Endodermal cell (in vitro differentiated cells): ENCODE measurements at regions not wholly inside any gene's neighbourhood (a gene's known extent, or its start where the extent isn't known, plus 50 kb on each side); places are given as distances from the start of the nearest gene placed in this dataset.
"Not testable (repeated sequence)": the region's sequence is repeated elsewhere in the genome, so short reads cannot be mapped to it uniquely, and the experiment has no call there.

ENCODE experiments used
- DNase-seq: peaks from one replicate; pipeline ENCODE4 v3.0.0-alpha.2; 2017
- H3K27ac ChIP-seq: 2 replicates; pipeline ENCODE4 v1.5.1; 2013; ENCODE audit warnings: mild to moderate bottlenecking, low read depth, low read length, moderate library complexity
- H3K27me3 ChIP-seq: 2 replicates; pipeline ENCODE4 v1.6.1; 2013; ENCODE audit warnings: mild to moderate bottlenecking, low read length, moderate library complexity; ENCODE audit not compliant: insufficient read depth, control insufficient read depth, poor library complexity, severe bottlenecking
- H3K36me3 ChIP-seq: 2 replicates; pipeline ENCODE4 v1.7.0; 2013; ENCODE audit warnings: mild to moderate bottlenecking, low read length, moderate library complexity; ENCODE audit not compliant: control insufficient read depth, insufficient read depth
- H3K4me1 ChIP-seq: one replicate; pipeline ENCODE4 v1.7.0; 2013; ENCODE audit warnings: low read length; ENCODE audit not compliant: control insufficient read depth, insufficient read depth
- H3K4me3 ChIP-seq: 2 replicates; pipeline ENCODE4 v1.5.1; 2013; ENCODE audit warnings: mild to moderate bottlenecking, low read length, moderate library complexity
- H3K9ac ChIP-seq: 2 replicates; pipeline ENCODE4 v1.6.1; 2013; ENCODE audit warnings: mild to moderate bottlenecking, low read length, moderate library complexity; ENCODE audit not compliant: poor library complexity, severe bottlenecking; ENCODE audit errors: extremely low read depth
- H3K9me3 ChIP-seq: 2 replicates; pipeline ENCODE4 v1.6.1; 2013; ENCODE audit warnings: mild to moderate bottlenecking, low read length, moderate library complexity; ENCODE audit not compliant: control insufficient read depth
- H3K27ac Mint-ChIP-seq: 2 replicates; pipeline ENCODE4 v1.8.0; 2020; ENCODE audit warnings: mixed read lengths
- H3K27me3 Mint-ChIP-seq: 2 replicates; pipeline ENCODE4 v1.8.0; 2021; ENCODE audit warnings: mild to moderate bottlenecking, mixed read lengths; ENCODE audit not compliant: insufficient read depth
- H3K36me3 Mint-ChIP-seq: 2 replicates; pipeline ENCODE4 v1.8.0; 2020; ENCODE audit warnings: low read depth, mixed read lengths
- H3K4me1 Mint-ChIP-seq: 2 replicates; pipeline ENCODE4 v1.8.0; 2020; ENCODE audit warnings: mixed read lengths
- H3K4me3 Mint-ChIP-seq: 2 replicates; pipeline ENCODE4 v1.8.0; 2020; ENCODE audit warnings: mild to moderate bottlenecking, moderate library complexity, mixed read lengths
- H3K9me3 Mint-ChIP-seq: 2 replicates; pipeline ENCODE4 v1.8.0; 2020; ENCODE audit warnings: mild to moderate bottlenecking, mixed read lengths
- CTCF ChIP-seq: fragments of 200-600 bp; sonication (generic); conservative IDR thresholded peaks from 2 replicates; pipeline ENCODE4 v1.5.0; 2021; ENCODE audit warnings: antibody characterized with exemption, mild to moderate bottlenecking
- WGBS, 2 experiments: methylation state at CpG; one replicate each; pipeline versions ENCODE4 v1.1.5 to v1.1.7; 2013; ENCODE audit warnings: missing lambda C conversion rate in 2 of 2, mixed read lengths in 1 of 2; ENCODE audit not compliant: insufficient coverage in 1 of 2, insufficient read length in 1 of 2; 5-methylcytosine and 5-hydroxymethylcytosine counted together

GRCh38 chr16:22983614-22984013 lies 165.6 kb downstream of the USP31 start:
- WGBS, 2 experiments = 100% methylated on average over 2 of the region's 2 CpGs; no CpG with 5 or more reads in 1 of the 2 experiments
- DNase-seq = no peak
- no peaks in the 10 kb centered on the region for H3K36me3 ChIP-seq
- no peak overlapping the region for H3K27ac Mint-ChIP-seq
- peaks cover 16% of the 10 kb centered on the region for H3K9me3 Mint-ChIP-seq
- H3K4me1 Mint-ChIP-seq = no peaks in the 10 kb centered on the region
- no peaks in the 10 kb centered on the region for H3K36me3 Mint-ChIP-seq
- H3K4me3 ChIP-seq = no peak overlapping the region
- H3K4me3 Mint-ChIP-seq = no peak overlapping the region
- H3K4me1 ChIP-seq = no peaks in the 10 kb centered on the region
- peaks cover 16% of the 10 kb centered on the region for H3K27me3 Mint-ChIP-seq
- H3K27ac ChIP-seq = no peak overlapping the region
- TF ChIP-seq CTCF = no peak
- peaks cover 13% of the 10 kb centered on the region for H3K9me3 ChIP-seq
- H3K27me3 ChIP-seq = peaks cover 9% of the 10 kb centered on the region
- no peak overlapping the region for H3K9ac ChIP-seq

GRCh38 chr16:22980514-22980913 lies 166.6 kb downstream of the HS3ST2 start:
- Mint-ChIP-seq H3K9me3 (peaks cover 16% of the 10 kb centered on the region), H3K27me3 (peaks cover 26% of the 10 kb centered on the region)
- H3K4me1 ChIP-seq, H3K27ac Mint-ChIP-seq, H3K9ac ChIP-seq, DNase-seq, H3K27ac ChIP-seq, H3K36me3 Mint-ChIP-seq, H3K4me3 ChIP-seq, H3K36me3 ChIP-seq, H3K4me3 Mint-ChIP-seq, H3K4me1 Mint-ChIP-seq: not testable (repeated sequence)
- H3K27me3 ChIP-seq = peaks cover 17% of the 10 kb centered on the region
- 83% methylated on average over 3 of the region's 3 CpGs; no CpG with 5 or more reads in 1 of the 2 experiments for WGBS, 2 experiments
- H3K9me3 ChIP-seq = peaks cover 13% of the 10 kb centered on the region

GRCh38 chr16:22979038-22979437 lies 165.1 kb downstream of the HS3ST2 start:
- 71 to 87% methylated on average over 1 to 2 of the region's 2 CpGs for WGBS, 2 experiments
- no peak overlapping the region for H3K9ac ChIP-seq
- H3K27me3 Mint-ChIP-seq = peaks cover 33% of the 10 kb centered on the region

More at GRCh38 chr16:22979038-22979437, 165.1 kb downstream of the HS3ST2 start:
- DNase-seq = no peak
- Histone ChIP-seq H3K4me1 (no peaks in the 10 kb centered on the region), H3K27me3 (peaks cover 17% of the 10 kb centered on the region), H3K36me3 (no peaks in the 10 kb centered on the region), H3K4me3 (no peak overlapping the region), H3K27ac (no peak overlapping the region), H3K9me3 (peaks cover 8% of the 10 kb centered on the region)
- no peak for TF ChIP-seq CTCF
- H3K9me3 Mint-ChIP-seq = peaks cover 7% of the 10 kb centered on the region
- H3K36me3 Mint-ChIP-seq = no peaks in the 10 kb centered on the region
- H3K4me3 Mint-ChIP-seq = no peak overlapping the region
- H3K27ac Mint-ChIP-seq = no peak overlapping the region
- H3K4me1 Mint-ChIP-seq = no peaks in the 10 kb centered on the region
